GM12873 (cell line): ENCODE measurements at regions not wholly inside any gene's neighbourhood (a gene's known extent, or its start where the extent isn't known, plus 50 kb on each side); places are given as distances from the start of the nearest gene placed in this dataset.

Source experiments
- TF ChIP-seq, protein P1 (sequence below): IDR thresholded peaks from 2 replicates; pipeline ENCODE4 v1.5.1; 2012; ENCODE audit warnings: low read depth, mild to moderate bottlenecking, moderate library complexity, low read length, control low read depth; ENCODE audit not compliant: insufficient read depth; ENCODE audit errors: missing control alignments

DNA sequence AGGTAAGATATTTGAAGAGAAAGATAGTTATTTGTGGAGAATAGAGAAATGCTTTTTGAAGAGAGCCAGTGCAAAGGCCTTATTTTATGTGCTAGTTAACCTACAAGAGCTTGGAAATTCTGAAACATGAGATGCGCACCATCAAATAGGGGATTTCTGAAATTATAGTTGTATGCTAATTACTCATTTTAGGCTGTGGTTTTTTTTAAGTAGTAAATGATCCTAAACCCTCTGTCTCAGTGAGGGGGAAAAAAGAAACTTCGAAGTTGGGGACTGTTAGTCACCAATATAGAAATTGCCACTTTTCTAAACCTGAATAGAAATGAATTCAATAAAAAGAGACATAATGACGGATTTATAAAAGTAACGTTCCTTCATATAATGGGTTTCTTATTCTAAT lies 119.3 kb upstream of the MDFIC start:
- TF ChIP-seq, protein P1, sequence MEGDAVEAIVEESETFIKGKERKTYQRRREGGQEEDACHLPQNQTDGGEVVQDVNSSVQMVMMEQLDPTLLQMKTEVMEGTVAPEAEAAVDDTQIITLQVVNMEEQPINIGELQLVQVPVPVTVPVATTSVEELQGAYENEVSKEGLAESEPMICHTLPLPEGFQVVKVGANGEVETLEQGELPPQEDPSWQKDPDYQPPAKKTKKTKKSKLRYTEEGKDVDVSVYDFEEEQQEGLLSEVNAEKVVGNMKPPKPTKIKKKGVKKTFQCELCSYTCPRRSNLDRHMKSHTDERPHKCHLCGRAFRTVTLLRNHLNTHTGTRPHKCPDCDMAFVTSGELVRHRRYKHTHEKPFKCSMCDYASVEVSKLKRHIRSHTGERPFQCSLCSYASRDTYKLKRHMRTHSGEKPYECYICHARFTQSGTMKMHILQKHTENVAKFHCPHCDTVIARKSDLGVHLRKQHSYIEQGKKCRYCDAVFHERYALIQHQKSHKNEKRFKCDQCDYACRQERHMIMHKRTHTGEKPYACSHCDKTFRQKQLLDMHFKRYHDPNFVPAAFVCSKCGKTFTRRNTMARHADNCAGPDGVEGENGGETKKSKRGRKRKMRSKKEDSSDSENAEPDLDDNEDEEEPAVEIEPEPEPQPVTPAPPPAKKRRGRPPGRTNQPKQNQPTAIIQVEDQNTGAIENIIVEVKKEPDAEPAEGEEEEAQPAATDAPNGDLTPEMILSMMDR, result no peak

DNA sequence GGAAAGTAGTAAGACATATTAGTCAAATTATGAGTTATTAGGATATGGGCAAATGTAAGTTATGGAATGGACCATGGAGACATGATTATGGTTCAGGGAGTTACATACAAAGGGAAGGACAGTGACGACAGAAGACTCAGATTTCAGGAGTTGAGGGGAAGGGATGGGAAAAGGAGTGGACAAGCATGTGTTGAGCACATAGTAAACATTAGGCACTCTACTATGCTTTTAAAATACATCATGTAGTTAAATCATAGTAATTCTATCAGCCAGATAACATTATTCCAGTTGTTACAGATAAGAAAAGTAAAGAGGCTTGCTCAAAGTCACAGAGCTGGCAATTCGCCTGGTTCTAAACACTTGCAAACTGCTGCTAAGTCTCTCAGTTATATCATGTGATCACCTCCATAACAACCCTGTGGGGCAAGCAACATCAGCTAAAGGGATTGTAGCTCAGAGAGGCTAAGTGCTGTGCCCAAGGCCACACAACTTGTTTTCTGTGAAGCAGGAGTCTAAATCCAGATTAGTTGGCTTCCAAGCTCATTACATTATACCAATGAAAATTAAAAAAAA lies 115.2 kb upstream of the MDFIC start:
- TF ChIP-seq, protein P1, result no peak

DNA sequence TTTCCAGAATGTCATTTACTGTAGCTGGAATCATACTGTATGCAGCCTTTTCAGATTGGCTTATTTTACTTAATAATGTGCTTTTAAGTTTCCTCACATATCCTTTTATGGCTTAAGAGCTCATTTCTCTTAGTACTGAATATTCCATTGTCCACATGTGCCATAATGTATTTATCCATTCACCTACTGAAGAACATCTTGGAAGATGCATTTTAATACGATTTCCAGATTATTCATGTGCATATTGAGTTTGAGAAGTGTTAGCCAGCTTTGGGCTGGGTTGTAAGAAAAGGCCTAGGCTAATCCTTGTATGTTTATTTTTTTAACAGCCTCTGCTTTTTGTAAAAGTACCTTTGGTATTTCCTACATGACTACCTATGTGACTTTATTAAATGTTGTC lies 109.3 kb upstream of the MDFIC start:
- TF ChIP-seq, protein P1, result no peak

DNA sequence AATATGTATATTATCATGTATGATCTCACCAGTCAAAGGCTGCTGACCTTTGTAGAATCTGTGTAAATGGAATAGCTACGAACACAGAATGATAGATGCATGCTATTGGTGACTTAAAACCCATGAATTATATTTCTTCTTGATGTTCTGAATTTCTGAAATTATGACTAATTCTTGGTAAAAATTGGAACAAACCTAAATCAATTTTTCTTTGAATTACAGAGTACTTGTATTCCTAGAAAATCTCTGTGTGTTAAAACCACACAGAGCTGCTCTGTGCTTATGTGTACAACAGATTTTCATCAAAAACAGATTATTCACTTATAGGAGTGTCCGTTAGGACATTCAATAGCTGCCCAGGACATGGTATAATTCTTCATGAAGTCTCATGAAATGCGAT lies 108.3 kb upstream of the MDFIC start:
- TF ChIP-seq, protein P1, result no peak

DNA sequence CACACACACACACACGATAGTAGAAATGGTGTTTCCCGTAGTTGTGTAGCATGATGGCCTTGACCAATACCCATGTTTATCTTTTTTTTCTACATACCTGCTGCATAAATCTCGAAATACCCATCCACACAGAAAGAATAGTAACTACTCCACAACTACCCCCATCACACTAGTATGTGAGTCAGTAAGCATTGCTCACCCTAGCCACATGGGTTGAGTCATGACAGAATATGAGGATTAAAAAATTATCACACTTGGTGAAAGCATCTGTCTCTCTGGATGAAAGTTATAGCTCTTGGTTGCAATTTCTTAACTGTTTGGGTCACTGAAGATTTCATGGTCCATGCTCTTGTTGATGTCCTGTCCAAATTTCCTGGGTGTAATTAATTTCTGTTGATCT lies 103.4 kb upstream of the MDFIC start:
- TF ChIP-seq, protein P1, result no peak

DNA sequence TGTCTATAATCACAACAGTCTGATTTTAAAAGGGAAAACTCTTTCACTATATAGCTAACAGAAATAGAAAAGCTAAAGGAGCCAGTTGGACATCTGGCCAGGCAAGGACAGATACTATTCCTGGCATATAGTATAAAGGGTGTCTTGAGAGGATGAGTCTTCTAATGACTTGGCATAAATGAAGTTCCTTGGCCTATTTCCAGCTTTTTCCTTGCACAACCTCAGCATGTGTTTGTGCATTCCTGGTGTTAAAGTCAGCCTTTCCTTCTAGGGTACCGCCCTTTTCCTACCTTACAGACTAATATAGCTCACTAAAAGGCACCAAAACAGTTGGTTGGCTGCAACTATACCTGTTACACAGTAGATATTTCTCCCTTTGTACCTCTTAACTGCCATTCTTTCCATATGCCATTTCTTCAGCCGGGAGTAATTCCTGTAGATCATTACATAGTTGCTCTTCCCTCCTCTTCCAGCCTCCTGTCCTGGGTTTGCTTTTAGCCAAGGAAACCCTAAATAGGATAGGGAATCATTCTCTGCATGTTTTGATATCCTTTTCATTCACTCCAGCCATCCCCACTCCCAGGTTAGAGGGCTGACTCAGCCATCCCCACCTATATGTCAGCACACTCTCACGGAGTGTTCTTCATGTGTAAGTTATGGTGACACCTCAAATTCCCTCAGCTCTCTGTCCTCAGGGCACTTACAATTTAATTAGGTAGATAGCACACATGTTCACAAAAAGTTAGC lies 102.1 kb upstream of the MDFIC start:
- TF ChIP-seq, protein P1, result no peak

DNA sequence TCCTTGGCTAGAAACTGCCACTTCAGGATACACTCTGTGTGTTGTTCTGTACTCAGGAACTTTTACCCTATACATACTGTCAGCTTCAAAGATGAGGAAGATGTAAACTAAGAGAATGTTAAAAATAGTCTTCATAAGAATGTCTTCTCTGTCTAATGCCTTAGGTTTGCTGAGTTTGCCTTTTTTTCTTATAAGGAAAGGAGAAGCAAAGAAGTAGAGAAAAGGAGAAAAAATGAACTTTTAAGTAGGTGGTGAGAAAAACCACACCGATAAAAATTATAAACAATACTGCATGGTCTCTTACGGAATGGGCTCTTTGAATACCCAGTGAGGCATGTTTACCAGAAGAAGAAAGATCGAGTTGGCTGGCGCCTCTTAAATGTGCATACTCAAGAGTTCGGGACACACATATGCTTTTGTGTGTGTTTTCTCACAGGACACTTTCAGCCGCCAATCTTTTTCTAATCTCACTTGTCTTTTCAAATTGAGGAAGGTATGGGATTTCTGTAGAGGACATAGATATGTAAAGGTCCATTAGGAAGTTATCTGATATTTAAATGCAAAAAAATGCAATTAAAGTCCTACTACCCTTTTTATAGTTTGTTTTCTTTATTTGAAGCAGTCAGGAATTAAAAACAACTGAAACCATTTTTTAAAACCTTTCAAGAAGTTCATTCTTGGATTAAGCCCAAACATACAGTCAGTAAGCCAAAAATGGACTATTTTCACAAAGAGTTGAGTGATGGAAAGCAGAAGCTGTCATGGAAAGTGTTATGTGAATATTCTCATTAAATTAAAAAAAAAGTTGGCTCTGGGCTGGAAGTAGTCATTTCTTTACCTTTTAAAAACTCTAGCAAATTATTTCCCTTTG lies 100.6 kb upstream of the MDFIC start:
- TF ChIP-seq, protein P1, result no peak
